Type B pancreatic cell (in vitro differentiated cells): ENCODE measurements at regions not wholly inside any gene's neighbourhood (a gene's known extent, or its start where the extent isn't known, plus 50 kb on each side); places are given as distances from the start of the nearest gene placed in this dataset.

Source experiments
- DNase-seq: peaks from one replicate; pipeline ENCODE4 v3.0.0; 2021; ENCODE audit warnings: mixed read lengths; ENCODE audit not compliant: unreplicated experiment; ENCODE audit errors: extremely low spot score
- H3K27ac Mint-ChIP-seq: 2 replicates; pipeline ENCODE4 v1.8.0; 2021; ENCODE audit warnings: mild to moderate bottlenecking, mixed read lengths
- H3K27me3 Mint-ChIP-seq: 2 replicates; pipeline ENCODE4 v1.8.0; 2021; ENCODE audit warnings: mixed read lengths
- H3K36me3 Mint-ChIP-seq: 2 replicates; pipeline ENCODE4 v1.8.0; 2021; ENCODE audit warnings: mixed read lengths
- H3K4me1 Mint-ChIP-seq: one replicate; pipeline ENCODE4 v1.8.0; 2021; ENCODE audit warnings: mixed read lengths; ENCODE audit not compliant: unreplicated experiment
- H3K4me3 Mint-ChIP-seq: 2 replicates; pipeline ENCODE4 v1.8.0; 2021; ENCODE audit warnings: mild to moderate bottlenecking, mixed read lengths
- H3K9me3 Mint-ChIP-seq: 2 replicates; pipeline ENCODE4 v1.8.0; 2021; ENCODE audit warnings: mixed read lengths
- CTCF ChIP-seq: fragments of 200-600 bp; sonication (generic); conservative IDR thresholded peaks from 2 replicates; pipeline ENCODE4 v1.5.0; 2021; ENCODE audit warnings: antibody characterized with exemption, mild to moderate bottlenecking

GRCh38 chr13:40376296-40376849 lies 290.1 kb downstream of the FOXO1 start:
- no peaks in the 10 kb centered on the region for H3K36me3 Mint-ChIP-seq
- no peak overlapping the region for H3K4me3 Mint-ChIP-seq
- peaks cover 6% of the 10 kb centered on the region for H3K4me1 Mint-ChIP-seq
- no peak for TF ChIP-seq CTCF
- no peak overlapping the region for H3K27ac Mint-ChIP-seq
- DNase-seq, result no peak
- no peaks in the 10 kb centered on the region for H3K9me3 Mint-ChIP-seq
- H3K27me3 Mint-ChIP-seq, result peaks cover 6% of the 10 kb centered on the region

- Mint-ChIP-seq H3K9me3 (no peaks in the 10 kb centered on the region), H3K36me3 (no peaks in the 10 kb centered on the region), H3K27me3 (peaks cover 6% of the 10 kb centered on the region), H3K4me1 (peaks cover 6% of the 10 kb centered on the region), H3K27ac (no peak overlapping the region), H3K4me3 (no peak overlapping the region)
- no peak for DNase-seq
- TF ChIP-seq CTCF, result no peak
Measured at GRCh38 chr13:40376867-40377535, 289.4 kb downstream of the FOXO1 start.

- no peak for DNase-seq
- peaks cover 6% of the 10 kb centered on the region for H3K4me1 Mint-ChIP-seq
Measured at GRCh38 chr13:40377783-40378182, 288.7 kb downstream of the FOXO1 start.

GRCh38 chr13:40379196-40379595 lies 287.2 kb downstream of the FOXO1 start:
- Mint-ChIP-seq H3K4me1 (peaks cover 6% of the 10 kb centered on the region), H3K36me3 (no peaks in the 10 kb centered on the region), H3K9me3 (no peaks in the 10 kb centered on the region), H3K4me3 (no peak overlapping the region), H3K27me3 (peaks cover 6% of the 10 kb centered on the region), H3K27ac (no peak overlapping the region)
- no peak for TF ChIP-seq CTCF
- DNase-seq, result no peak

More at GRCh38 chr13:40377783-40378182, 288.7 kb downstream of the FOXO1 start:
- H3K4me3 Mint-ChIP-seq, result no peak overlapping the region
- no peaks in the 10 kb centered on the region for H3K36me3 Mint-ChIP-seq
- no peak for TF ChIP-seq CTCF
- peaks cover 6% of the 10 kb centered on the region for H3K27me3 Mint-ChIP-seq
- no peaks in the 10 kb centered on the region for H3K9me3 Mint-ChIP-seq
- H3K27ac Mint-ChIP-seq, result no peak overlapping the region

- DNase-seq, result no peak
- Mint-ChIP-seq H3K4me1 (peaks cover 9% of the 10 kb centered on the region), H3K4me3 (no peak overlapping the region), H3K27me3 (peaks cover 6% of the 10 kb centered on the region), H3K36me3 (no peaks in the 10 kb centered on the region), H3K27ac (no peak overlapping the region), H3K9me3 (no peaks in the 10 kb centered on the region)
- TF ChIP-seq CTCF, result no peak
Measured at GRCh38 chr13:40379794-40380578, 286.5 kb downstream of the FOXO1 start.
